NB4 (cell line): ENCODE measurements at regions not wholly inside any gene's neighbourhood (a gene's known extent, or its start where the extent isn't known, plus 50 kb on each side); places are given as distances from the start of the nearest gene placed in this dataset.

Experiments used
- DNase-seq: peaks from one replicate; pipeline ENCODE4 v3.0.0; 2010; ENCODE audit warnings: low read depth
- H3K4me3 ChIP-seq: one replicate; pipeline ENCODE4 v1.5.1; 2011; ENCODE audit warnings: mild to moderate bottlenecking, low read depth, low read length, moderate library complexity
- MYC ChIP-seq: IDR thresholded peaks from 2 replicates; pipeline ENCODE4 v1.6.1; 2011; ENCODE audit warnings: low read depth, low read length
- POLR2A ChIP-seq: IDR thresholded peaks from 2 replicates; pipeline ENCODE4 v1.6.1; 2011; ENCODE audit warnings: mild to moderate bottlenecking; ENCODE audit not compliant: insufficient read length; ENCODE audit errors: extremely low read depth
- TF ChIP-seq, protein P1 (sequence below): IDR thresholded peaks from 2 replicates; pipeline ENCODE4 v1.6.1; 2011; ENCODE audit warnings: low read depth, low read length
- TF ChIP-seq, protein P2 (sequence below): IDR thresholded peaks from one replicate; pipeline ENCODE4 v1.5.1; 2012; ENCODE audit warnings: low read depth, low read length

DNA sequence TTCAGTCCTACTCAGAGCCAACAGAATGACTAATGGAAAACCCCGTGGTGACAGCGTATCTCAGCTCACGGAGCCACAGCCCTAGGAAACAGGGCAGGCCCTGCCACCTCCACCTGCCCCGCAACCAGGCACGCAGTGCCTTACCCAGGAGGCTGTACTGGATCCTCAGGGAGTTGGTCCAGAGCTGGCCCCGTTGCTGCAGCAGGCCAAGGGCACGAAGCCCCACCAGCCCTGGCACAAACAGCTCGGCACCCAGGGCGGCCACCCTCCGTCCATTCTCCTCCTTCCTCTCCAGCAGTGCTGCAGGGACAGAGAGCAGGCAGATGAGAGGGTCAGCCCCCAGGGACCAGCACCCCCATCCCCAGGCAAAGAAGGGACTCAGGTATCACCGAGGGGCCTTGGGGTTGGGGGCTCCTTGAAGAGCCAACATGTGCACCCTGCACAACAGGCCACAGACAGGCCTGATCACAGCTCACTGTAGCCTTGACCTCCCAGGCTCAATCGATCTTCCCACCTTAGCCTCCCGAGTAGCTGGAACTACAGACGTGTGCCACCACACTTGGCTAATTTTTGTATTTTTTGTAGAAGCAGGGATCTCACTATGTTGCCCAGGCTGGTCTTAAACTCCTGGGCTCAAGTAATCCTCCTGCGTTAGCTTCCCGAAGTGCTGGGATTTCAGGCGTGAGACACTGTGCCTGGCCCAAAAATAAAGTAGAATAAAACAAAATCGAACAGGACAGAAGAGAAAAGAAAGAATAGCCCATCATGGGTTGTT, 115.7 kb downstream of the RMI2 start:
- no peak for DNase-seq
- no peak overlapping the region for H3K4me3 ChIP-seq
- TF ChIP-seq, protein P1, sequence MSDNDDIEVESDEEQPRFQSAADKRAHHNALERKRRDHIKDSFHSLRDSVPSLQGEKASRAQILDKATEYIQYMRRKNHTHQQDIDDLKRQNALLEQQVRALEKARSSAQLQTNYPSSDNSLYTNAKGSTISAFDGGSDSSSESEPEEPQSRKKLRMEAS: no peak
- TF ChIP-seq, protein P2, sequence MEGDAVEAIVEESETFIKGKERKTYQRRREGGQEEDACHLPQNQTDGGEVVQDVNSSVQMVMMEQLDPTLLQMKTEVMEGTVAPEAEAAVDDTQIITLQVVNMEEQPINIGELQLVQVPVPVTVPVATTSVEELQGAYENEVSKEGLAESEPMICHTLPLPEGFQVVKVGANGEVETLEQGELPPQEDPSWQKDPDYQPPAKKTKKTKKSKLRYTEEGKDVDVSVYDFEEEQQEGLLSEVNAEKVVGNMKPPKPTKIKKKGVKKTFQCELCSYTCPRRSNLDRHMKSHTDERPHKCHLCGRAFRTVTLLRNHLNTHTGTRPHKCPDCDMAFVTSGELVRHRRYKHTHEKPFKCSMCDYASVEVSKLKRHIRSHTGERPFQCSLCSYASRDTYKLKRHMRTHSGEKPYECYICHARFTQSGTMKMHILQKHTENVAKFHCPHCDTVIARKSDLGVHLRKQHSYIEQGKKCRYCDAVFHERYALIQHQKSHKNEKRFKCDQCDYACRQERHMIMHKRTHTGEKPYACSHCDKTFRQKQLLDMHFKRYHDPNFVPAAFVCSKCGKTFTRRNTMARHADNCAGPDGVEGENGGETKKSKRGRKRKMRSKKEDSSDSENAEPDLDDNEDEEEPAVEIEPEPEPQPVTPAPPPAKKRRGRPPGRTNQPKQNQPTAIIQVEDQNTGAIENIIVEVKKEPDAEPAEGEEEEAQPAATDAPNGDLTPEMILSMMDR: no peak
- TF ChIP-seq MYC (no peak), POLR2A (no peak)

DNA sequence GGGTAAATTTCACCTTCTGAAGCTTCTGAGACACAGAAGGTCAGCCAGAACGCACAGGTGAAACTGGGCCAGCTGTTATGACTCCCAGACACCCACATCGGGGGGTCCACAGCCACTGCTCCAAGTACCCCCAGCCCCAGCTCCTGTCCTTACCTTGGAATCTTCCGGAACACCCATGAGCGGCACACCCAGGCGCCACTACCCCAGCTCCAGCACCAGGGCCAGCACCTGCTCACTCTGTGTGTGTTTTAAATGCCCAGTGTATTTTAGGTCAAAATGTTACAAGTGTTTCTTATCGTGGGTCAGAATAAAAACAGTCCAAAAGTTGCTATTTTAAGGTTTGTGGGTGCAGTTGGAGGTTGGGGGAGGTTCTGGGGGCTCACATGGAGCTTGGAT, 116.3 kb downstream of the RMI2 start:
- no peak overlapping the region for H3K4me3 ChIP-seq
- no peak for DNase-seq
- TF ChIP-seq, protein P2: no peak
- TF ChIP-seq, protein P1: no peak
- TF ChIP-seq MYC: no peak
- no peak for TF ChIP-seq POLR2A

DNA sequence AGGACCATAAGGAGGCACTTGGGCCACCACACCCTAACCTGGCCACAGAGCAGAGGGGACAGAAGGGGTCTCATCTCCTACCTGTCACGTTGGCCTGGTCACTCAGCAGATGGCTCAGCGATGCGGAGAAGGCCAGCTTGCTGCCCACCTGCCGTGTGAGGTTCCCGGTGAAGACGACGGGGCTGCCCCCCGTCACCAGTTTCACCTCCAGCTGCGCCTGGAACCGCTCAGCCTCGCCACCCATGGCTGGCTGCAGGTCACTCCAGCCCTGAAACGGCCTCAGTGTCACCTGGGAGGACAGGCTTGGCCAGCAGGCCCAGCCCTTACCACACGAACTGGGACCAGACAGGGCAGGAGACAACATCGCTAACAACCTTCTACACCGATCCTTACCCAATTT, 116.8 kb downstream of the RMI2 start:
- no peak overlapping the region for H3K4me3 ChIP-seq
- DNase-seq: no peak
- no peak for TF ChIP-seq POLR2A
- TF ChIP-seq, protein P2: no peak
- TF ChIP-seq, protein P1: no peak
- no peak for TF ChIP-seq MYC

DNA sequence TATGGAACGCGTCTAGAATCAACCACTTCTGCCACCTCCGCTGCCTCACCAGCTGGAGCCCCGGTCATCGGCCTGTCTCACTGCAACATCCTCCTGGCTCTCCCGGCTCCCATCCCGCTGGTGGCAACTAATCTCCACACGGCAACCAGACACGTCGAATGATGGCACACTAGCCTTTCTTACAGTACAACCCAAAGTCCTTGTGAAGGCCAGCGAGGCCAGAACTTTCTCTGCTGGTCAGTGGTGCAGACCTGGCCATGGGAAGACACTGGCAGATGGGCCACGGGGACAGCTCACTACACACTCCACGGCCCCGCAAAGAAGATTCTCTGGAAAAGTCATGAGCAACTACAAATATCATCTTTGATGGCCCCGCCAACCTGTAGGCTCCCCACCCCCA, 117.6 kb downstream of the RMI2 start:
- no peak overlapping the region for H3K4me3 ChIP-seq
- TF ChIP-seq MYC (no peak), POLR2A (no peak)
- TF ChIP-seq, protein P1: no peak
- TF ChIP-seq, protein P2: no peak
- no peak for DNase-seq

DNA sequence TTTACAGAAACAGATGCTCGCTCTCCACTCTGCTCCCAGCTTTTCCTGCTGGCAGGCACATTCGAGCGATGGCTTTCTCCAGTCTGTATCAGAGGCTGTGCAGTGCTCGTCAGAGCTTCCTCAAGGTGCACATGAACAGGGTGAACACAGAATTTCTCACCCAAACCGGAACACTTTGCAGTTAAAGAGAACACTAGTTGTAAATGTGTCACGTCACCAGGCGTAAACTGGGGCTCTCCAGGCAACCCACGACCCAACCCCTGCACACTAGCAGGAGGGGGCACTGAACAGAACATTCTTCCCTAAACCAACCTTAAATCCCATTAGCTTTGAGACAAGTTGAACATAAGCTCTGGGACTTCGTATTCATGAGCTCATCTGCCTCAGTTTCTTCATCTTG, 119.0 kb downstream of the RMI2 start:
- H3K4me3 ChIP-seq: no peak overlapping the region
- TF ChIP-seq POLR2A (no peak), MYC (no peak)
- TF ChIP-seq, protein P2: no peak
- TF ChIP-seq, protein P1: no peak
- no peak for DNase-seq

DNA sequence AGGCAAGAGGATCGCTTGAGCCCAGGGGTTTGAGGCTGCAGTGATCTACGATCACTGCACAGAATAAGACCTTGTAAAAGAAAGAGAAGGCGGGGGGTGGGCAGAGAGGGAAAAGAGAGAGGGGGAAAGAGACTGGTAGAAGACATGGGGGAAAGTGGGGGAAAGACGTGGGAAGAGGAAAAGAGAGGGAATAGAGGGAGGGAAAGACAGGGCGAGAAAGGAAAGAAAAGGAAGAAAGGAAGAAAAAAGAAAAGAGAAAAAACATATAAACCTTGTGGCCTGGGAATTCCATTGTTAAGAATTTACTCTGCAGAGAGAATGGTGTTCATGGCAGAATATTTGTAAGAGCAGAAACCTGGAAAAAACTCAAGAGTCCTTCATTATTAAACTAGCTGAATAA, 120.4 kb downstream of the RMI2 start:
- TF ChIP-seq, protein P1: no peak
- TF ChIP-seq, protein P2: no peak
- TF ChIP-seq POLR2A: no peak
- TF ChIP-seq MYC: no peak
- H3K4me3 ChIP-seq: no peak overlapping the region
- DNase-seq: no peak
